Upper lobe of left lung (tissue), 6 donors: ENCODE measurements at regions not wholly inside any gene's neighbourhood (a gene's known extent, or its start where the extent isn't known, plus 50 kb on each side); places are given as distances from the start of the nearest gene placed in this dataset.
"Not testable (repeated sequence)": the region's sequence is repeated elsewhere in the genome, so short reads cannot be mapped to it uniquely, and the experiment has no call there.

ENCODE experiments used
- ATAC-seq, 2 donors: fragments of 200-7000 bp; cut with Tn5 transposase; one replicate each; pipeline ENCODE4 v1.9.1; 2022; ENCODE audit warnings: mild to moderate bottlenecking in 2 of 2, moderate library complexity in 2 of 2; ENCODE audit not compliant: low FRiP score in 2 of 2
- DNase-seq, 2 donors: peaks; one replicate each; pipeline ENCODE4 v3.0.0-alpha.2; 2019 to 2020
- H3K27ac ChIP-seq, 4 donors: fragments of 200-600 bp; sonication (generic); one replicate each; pipeline ENCODE4 v1.5.1; 2016 to 2019
- H3K27me3 ChIP-seq, 4 donors: fragments of 200-600 bp; sonication (generic); one replicate each; pipeline ENCODE4 v1.5.1; 2017 to 2019
- H3K36me3 ChIP-seq, 4 donors: fragments of 200-600 bp; sonication (generic); one replicate each; pipeline ENCODE4 v1.5.1; 2016 to 2019
- H3K4me1 ChIP-seq, 4 donors: fragments of 200-600 bp; sonication (generic); one replicate each; pipeline ENCODE4 v1.5.1; 2018 to 2019
- H3K4me3 ChIP-seq, 4 donors: fragments of 200-600 bp; sonication (generic); one replicate each; pipeline ENCODE4 v1.5.1; 2017 to 2019; ENCODE audit warnings: mild to moderate bottlenecking in 2 of 4, moderate library complexity in 1 of 4
- H3K9me3 ChIP-seq, 4 donors: fragments of 200-600 bp; sonication (generic); one replicate each; pipeline ENCODE4 v1.5.1; 2018 to 2019
- CTCF ChIP-seq, 6 experiments: fragments of 450-650 bp in 4 of 6; fragments of 200-600 bp in 2 of 6; sonication (generic) in 2 of 6; IDR thresholded peaks; one replicate each; pipeline ENCODE4 v1.5.1; 2016 to 2019; ENCODE audit warnings: antibody characterized with exemption in 6 of 6
- EP300 ChIP-seq, 4 donors: sonication (generic); formaldehyde crosslinking; IDR thresholded peaks; one replicate each; pipeline ENCODE4 v1.5.1; 2017; ENCODE audit warnings: antibody characterized with exemption in 4 of 4, control low read depth in 2 of 4
- POLR2A ChIP-seq, 4 donors: fragments of 450-650 bp; IDR thresholded peaks; one replicate each; pipeline ENCODE4 v1.5.1; 2016 to 2017; ENCODE audit warnings: antibody characterized with exemption in 4 of 4, mild to moderate bottlenecking in 2 of 4
- POLR2AphosphoS5 ChIP-seq, 2 donors: sonication (generic); formaldehyde crosslinking; IDR thresholded peaks; one replicate each; pipeline ENCODE4 v1.5.1; 2017; ENCODE audit warnings: antibody characterized with exemption in 2 of 2
- WGBS, 2 donors: methylation state at CpG; one replicate each; pipeline ENCODE4 v1.1.5; 2017 to 2018; 5-methylcytosine and 5-hydroxymethylcytosine counted together
- donor health status: DM: no; HTN: no; CAD: no; lungs with moderate emphysema.
- donor health status: DM: no; HTN: yes; CAD: no; lungs with severe emphysema.

GRCh38 chr22:49453771-49454170 lies 373.9 kb downstream of the BRD1 start:
- no peak for TF ChIP-seq EP300 (IDR thresholded peaks at IDR 0.05)
- no peak for TF ChIP-seq POLR2AphosphoS5 (IDR thresholded peaks at IDR 0.05)
- no peak for TF ChIP-seq POLR2A (IDR thresholded peaks at IDR 0.05)
- no peak for TF ChIP-seq CTCF (IDR thresholded peaks at IDR 0.05)
- H3K4me3 ChIP-seq, result no peak overlapping the region
- H3K4me1 ChIP-seq, result peaks cover 0 to 7% (median 0%) of the 10 kb centered on the region in 4 donors
- whole genome bisulfite sequencing, 2 donors, result 74 to 81% methylated on average over 15 of the region's 15 CpGs
- no peak overlapping the region for H3K27ac ChIP-seq
- no peaks in the 10 kb centered on the region for H3K9me3 ChIP-seq
- no peaks in the 10 kb centered on the region for H3K36me3 ChIP-seq
- no peak for DNase-seq
- peaks cover 0 to 6% (median 2%) of the 10 kb centered on the region in 4 donors for H3K27me3 ChIP-seq
- ATAC-seq, result no peak

- 81 to 87% methylated on average over 1 of the region's 1 CpG for WGBS, 2 donors
- not testable (repeated sequence) for H3K4me3 ChIP-seq, H3K36me3 ChIP-seq, H3K27me3 ChIP-seq, H3K27ac ChIP-seq, ATAC-seq, H3K4me1 ChIP-seq, DNase-seq, H3K9me3 ChIP-seq
Observed at GRCh38 chr22:49453019-49453418, 374.7 kb downstream of the BRD1 start.

- H3K27ac ChIP-seq, result no peak overlapping the region
- no peak for TF ChIP-seq CTCF (IDR thresholded peaks at IDR 0.05)
- no peak for TF ChIP-seq POLR2A (IDR thresholded peaks at IDR 0.05)
- TF ChIP-seq EP300 (IDR thresholded peaks at IDR 0.05), result no peak
- no peak for TF ChIP-seq POLR2AphosphoS5 (IDR thresholded peaks at IDR 0.05)
- DNase-seq (no peak), ATAC-seq (no peak)
- no peak overlapping the region for H3K4me3 ChIP-seq
- H3K36me3 ChIP-seq, result no peaks in the 10 kb centered on the region
- H3K4me1 ChIP-seq, result peaks cover 0 to 7% (median 0%) of the 10 kb centered on the region in 4 donors
- no peaks in the 10 kb centered on the region for H3K9me3 ChIP-seq
- WGBS, 2 donors, result 93 to 98% methylated on average over 2 of the region's 2 CpGs
- H3K27me3 ChIP-seq, result peaks cover 0 to 6% (median 2%) of the 10 kb centered on the region in 4 donors
Observed at GRCh38 chr22:49452362-49452946, 375.2 kb downstream of the BRD1 start.

GRCh38 chr22:49451070-49451840 lies 376.4 kb downstream of the BRD1 start:
- TF ChIP-seq POLR2A (IDR thresholded peaks at IDR 0.05) (no peak), EP300 (IDR thresholded peaks at IDR 0.05) (no peak), CTCF (IDR thresholded peaks at IDR 0.05) (no peak), POLR2AphosphoS5 (IDR thresholded peaks at IDR 0.05) (no peak)
- Histone ChIP-seq H3K9me3 (no peaks in the 10 kb centered on the region), H3K4me1 (peaks cover 0 to 7% (median 0%) of the 10 kb centered on the region in 4 donors), H3K36me3 (no peaks in the 10 kb centered on the region), H3K4me3 (no peak overlapping the region), H3K27ac (no peak overlapping the region), H3K27me3 (peaks cover 0 to 6% (median 2%) of the 10 kb centered on the region in 4 donors)
- DNase-seq, result no peak
- no peak for ATAC-seq
- WGBS, 2 donors, result 64% methylated on average over 17 of the region's 17 CpGs

- H3K9me3 ChIP-seq, result no peaks in the 10 kb centered on the region
- DNase-seq (no peak), ATAC-seq (no peak)
- H3K27me3 ChIP-seq, result peaks cover 0 to 6% (median 2%) of the 10 kb centered on the region in 4 donors
- H3K4me1 ChIP-seq, result peaks cover 0 to 7% (median 0%) of the 10 kb centered on the region in 4 donors
- no peak for TF ChIP-seq CTCF (IDR thresholded peaks at IDR 0.05)
- no peak for TF ChIP-seq EP300 (IDR thresholded peaks at IDR 0.05)
- TF ChIP-seq POLR2AphosphoS5 (IDR thresholded peaks at IDR 0.05), result no peak
- TF ChIP-seq POLR2A (IDR thresholded peaks at IDR 0.05), result no peak
- H3K36me3 ChIP-seq, result no peaks in the 10 kb centered on the region
- no peak overlapping the region for H3K4me3 ChIP-seq
- WGBS, 2 donors, result 12 to 15% methylated on average over 9 of the region's 9 CpGs
- no peak overlapping the region for H3K27ac ChIP-seq
Observed at GRCh38 chr22:49450498-49450897, 377.2 kb downstream of the BRD1 start.
